ENCODE measurements at regions not wholly inside any gene's neighbourhood (a gene's known extent, or its start where the extent isn't known, plus 50 kb on each side); places are given as distances from the start of the nearest gene placed in this dataset.

- TF ChIP-seq CTCF (IDR thresholded peaks at IDR 0.05) = no peak
- no peak for TF ChIP-seq REST (IDR thresholded peaks at IDR 0.05; ENCODE audit: insufficient read depth in 1 of 2, low read depth in 2 of 2, low read length in 1 of 2)
- no peak for TF ChIP-seq POLR2AphosphoS5 (IDR thresholded peaks at IDR 0.05; ENCODE audit: low read depth, low read length)
- no peak for TF ChIP-seq TCF7L2 (IDR thresholded peaks at IDR 0.05; ENCODE audit: low read depth, low read length)
Observed at GRCh38 chr17:13757871-13758270, 156.1 kb upstream of the HS3ST3A1 start.
